Calu3 (cell line): ENCODE measurements at regions not wholly inside any gene's neighbourhood (a gene's known extent, or its start where the extent isn't known, plus 50 kb on each side); places are given as distances from the start of the nearest gene placed in this dataset.

ENCODE experiments used
- BruUV-seq: library from RNA; stranded (reverse); fragments of 400-500 nt; replicated peaks from 2 replicates; lab custom pipeline; 2021; lab: Mats Ljungman, UMichigan
- CTCF ChIA-PET: fragments of 300-600 bp; sonication (Branson Sonifier 250); formaldehyde crosslinking; loops from one replicate; lab custom pipeline; 2022; ENCODE audit warnings: antibody characterized with exemption; lab: Charles Lee
- DNase-seq: peaks from one replicate; pipeline ENCODE4 v3.0.0; 2022
- H3K27ac Mint-ChIP-seq: one replicate; pipeline ENCODE4 v1.8.0; 2022; ENCODE audit warnings: mixed read lengths; ENCODE audit not compliant: unreplicated experiment
- H3K27me3 Mint-ChIP-seq: one replicate; pipeline ENCODE4 v1.8.0; 2022; ENCODE audit warnings: mixed read lengths; ENCODE audit not compliant: unreplicated experiment
- H3K36me3 Mint-ChIP-seq: one replicate; pipeline ENCODE4 v1.8.0; 2022; ENCODE audit warnings: mild to moderate bottlenecking, moderate library complexity, mixed read lengths; ENCODE audit not compliant: insufficient read depth, unreplicated experiment
- H3K4me1 Mint-ChIP-seq: one replicate; pipeline ENCODE4 v1.8.0; 2022; ENCODE audit warnings: mild to moderate bottlenecking, low read depth, mixed read lengths; ENCODE audit not compliant: unreplicated experiment
- H3K4me3 Mint-ChIP-seq: one replicate; pipeline ENCODE4 v1.8.0; 2022; ENCODE audit warnings: mild to moderate bottlenecking, low read depth, moderate library complexity, mixed read lengths; ENCODE audit not compliant: unreplicated experiment
- H3K9me3 Mint-ChIP-seq: one replicate; pipeline ENCODE4 v1.8.0; 2022; ENCODE audit warnings: low read depth, mixed read lengths; ENCODE audit not compliant: unreplicated experiment
- intact Hi-C: fragments of 100-400 bp; cut with micrococcal nuclease; formaldehyde crosslinking; loops from one replicate; pipeline ENCODE4 v1.10.0; 2022; ENCODE audit not compliant: unreplicated experiment
- TF ChIP-seq, protein P1 (sequence below): fragments of 200-600 bp; IDR thresholded peaks from one replicate; pipeline ENCODE4 v1.8.0; 2022; ENCODE audit warnings: antibody characterized with exemption; ENCODE audit not compliant: unreplicated experiment

GRCh38 chr11:116415095-116415494, 357.7 kb downstream of the BUD13 start:
- H3K27ac Mint-ChIP-seq, result no peak overlapping the region
- peaks cover 16% of the 10 kb centered on the region for H3K27me3 Mint-ChIP-seq
- no peak overlapping the region for H3K4me3 Mint-ChIP-seq
- H3K4me1 Mint-ChIP-seq, result peaks cover 14% of the 10 kb centered on the region
- intact Hi-C loops, result no loop called here
- H3K36me3 Mint-ChIP-seq, result peaks cover 10% of the 10 kb centered on the region
- no TSS peak for BruUV-seq
- CTCF ChIA-PET, result no interaction called here
- no peaks in the 10 kb centered on the region for H3K9me3 Mint-ChIP-seq
- TF ChIP-seq, protein P1, sequence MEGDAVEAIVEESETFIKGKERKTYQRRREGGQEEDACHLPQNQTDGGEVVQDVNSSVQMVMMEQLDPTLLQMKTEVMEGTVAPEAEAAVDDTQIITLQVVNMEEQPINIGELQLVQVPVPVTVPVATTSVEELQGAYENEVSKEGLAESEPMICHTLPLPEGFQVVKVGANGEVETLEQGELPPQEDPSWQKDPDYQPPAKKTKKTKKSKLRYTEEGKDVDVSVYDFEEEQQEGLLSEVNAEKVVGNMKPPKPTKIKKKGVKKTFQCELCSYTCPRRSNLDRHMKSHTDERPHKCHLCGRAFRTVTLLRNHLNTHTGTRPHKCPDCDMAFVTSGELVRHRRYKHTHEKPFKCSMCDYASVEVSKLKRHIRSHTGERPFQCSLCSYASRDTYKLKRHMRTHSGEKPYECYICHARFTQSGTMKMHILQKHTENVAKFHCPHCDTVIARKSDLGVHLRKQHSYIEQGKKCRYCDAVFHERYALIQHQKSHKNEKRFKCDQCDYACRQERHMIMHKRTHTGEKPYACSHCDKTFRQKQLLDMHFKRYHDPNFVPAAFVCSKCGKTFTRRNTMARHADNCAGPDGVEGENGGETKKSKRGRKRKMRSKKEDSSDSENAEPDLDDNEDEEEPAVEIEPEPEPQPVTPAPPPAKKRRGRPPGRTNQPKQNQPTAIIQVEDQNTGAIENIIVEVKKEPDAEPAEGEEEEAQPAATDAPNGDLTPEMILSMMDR, result no peak
- no peak for DNase-seq

GRCh38 chr11:116414357-116414880, 358.4 kb downstream of the BUD13 start:
- no peak overlapping the region for H3K4me3 Mint-ChIP-seq
- TF ChIP-seq, protein P1, result no peak

GRCh38 chr11:116413301-116414242, 359.2 kb downstream of the BUD13 start:
- TF ChIP-seq, protein P1, result no peak
- Mint-ChIP-seq H3K27ac (peak overlapping the region; percentile 11), H3K4me1 (peaks cover 14% of the 10 kb centered on the region), H3K27me3 (peaks cover 16% of the 10 kb centered on the region), H3K9me3 (no peaks in the 10 kb centered on the region), H3K4me3 (peak overlapping the region; percentile 12), H3K36me3 (peaks cover 10% of the 10 kb centered on the region)
- intact Hi-C loops, result no loop called here
- no TSS peak for BruUV-seq
- DNase-seq, result no peak
- CTCF ChIA-PET, result interaction anchor here (0.9 to 1.1 kb wide), 2 partner anchors 10 to 12 kb away, joined by 5 read pairs; no protein-coding TSS in a partner anchor

More at GRCh38 chr11:116414357-116414880, 358.4 kb downstream of the BUD13 start:
- intact Hi-C loops, result no loop called here
- no peak for DNase-seq
- peaks cover 16% of the 10 kb centered on the region for H3K27me3 Mint-ChIP-seq
- H3K27ac Mint-ChIP-seq, result no peak overlapping the region
- peaks cover 10% of the 10 kb centered on the region for H3K36me3 Mint-ChIP-seq
- BruUV-seq, result no TSS peak
- CTCF ChIA-PET, result interaction anchor here (0.9 to 1.1 kb wide), 2 partner anchors 11 to 13 kb away, joined by 5 read pairs; no protein-coding TSS in a partner anchor
- no peaks in the 10 kb centered on the region for H3K9me3 Mint-ChIP-seq
- peaks cover 14% of the 10 kb centered on the region for H3K4me1 Mint-ChIP-seq

DNA sequence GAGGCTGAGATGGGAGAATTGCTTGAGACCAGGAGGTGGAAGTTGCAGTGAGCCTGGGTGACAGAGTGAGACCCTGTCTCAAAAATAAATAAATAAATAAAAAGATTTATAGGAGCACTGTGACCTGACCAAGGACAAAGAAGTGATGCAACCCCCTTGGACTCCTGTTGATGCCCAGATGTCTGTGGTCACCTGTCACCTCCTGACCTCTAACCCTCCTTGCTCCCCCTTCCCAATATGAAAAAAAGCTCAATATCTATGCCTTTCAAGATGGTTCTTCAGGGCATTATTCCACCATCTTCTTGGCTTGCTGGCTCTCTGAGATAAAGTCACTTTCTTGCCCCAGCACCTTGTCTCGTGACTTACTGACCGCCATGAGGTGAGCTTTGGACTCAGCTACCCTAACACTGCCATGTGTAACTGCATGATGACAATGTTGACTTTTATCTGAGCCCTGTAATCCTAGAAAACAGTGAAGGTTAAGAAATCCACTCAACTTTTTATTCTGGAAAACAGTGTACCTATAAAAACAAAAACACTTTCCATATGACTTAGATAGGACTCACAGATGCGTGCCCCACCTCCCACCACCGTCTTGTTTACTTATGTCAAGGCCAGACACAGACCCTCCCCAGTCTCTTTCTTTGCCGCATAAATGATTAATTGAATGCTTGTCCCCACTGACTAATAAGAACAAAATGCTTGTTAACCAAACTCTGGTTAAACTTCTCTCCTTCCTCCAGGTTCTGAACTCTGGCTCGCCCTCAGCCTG, 360.5 kb downstream of the BUD13 start:
- intact Hi-C loops, result no loop called here
- H3K27ac Mint-ChIP-seq, result peak overlapping the region; percentile 11
- peak; percentile 15 for DNase-seq
- H3K4me1 Mint-ChIP-seq, result peaks cover 14% of the 10 kb centered on the region
- no peak overlapping the region for H3K4me3 Mint-ChIP-seq
- BruUV-seq, result no TSS peak
- peaks cover 13% of the 10 kb centered on the region for H3K27me3 Mint-ChIP-seq
- H3K36me3 Mint-ChIP-seq, result peaks cover 10% of the 10 kb centered on the region
- CTCF ChIA-PET, result interaction anchor here (0.6 kb wide), 1 partner anchor 131 kb away, joined by 3 read pairs; no protein-coding TSS in a partner anchor
- TF ChIP-seq, protein P1, result no peak
- H3K9me3 Mint-ChIP-seq, result no peaks in the 10 kb centered on the region
